Endothelial cell of umbilical vein (primary cell): ENCODE measurements at regions not wholly inside any gene's neighbourhood (a gene's known extent, or its start where the extent isn't known, plus 50 kb on each side); places are given as distances from the start of the nearest gene placed in this dataset.
"Not testable (repeated sequence)": the region's sequence is repeated elsewhere in the genome, so short reads cannot be mapped to it uniquely, and the experiment has no call there.

Experiments
- BruUV-seq: library from RNA; stranded (reverse); fragments of 400-500 nt; replicated peaks from 2 replicates; lab custom pipeline; 2021; lab: Mats Ljungman, UMichigan
- CTCF ChIA-PET: fragments of 300-600, 350-600 bp; sonication (Branson Sonifier 250); formaldehyde crosslinking; loops from one replicate; lab custom pipeline; 2021; ENCODE audit warnings: antibody characterized with exemption, inconsistent platforms; lab: Charles Lee
- POLR2A ChIA-PET: fragments of 300-600, 350-600 bp; sonication (Branson Sonifier 250); formaldehyde crosslinking; loops from one replicate; lab custom pipeline; 2021; ENCODE audit warnings: antibody characterized with exemption, inconsistent platforms; lab: Charles Lee
- DNase-seq: peaks from one replicate; pipeline ENCODE4 v3.0.0-alpha.2; 2011; ENCODE audit warnings: low read depth, low spot score
- FAIRE-seq: peaks from 2 replicates; lab custom pipeline; 2011; peaks lifted over from hg19 to GRCh38; lab: Jason Lieb, UNC
- H2AFZ ChIP-seq: 2 replicates; pipeline ENCODE4 v1.6.0; 2012; ENCODE audit warnings: low read depth, low read length, control low read depth, inconsistent platforms
- H3K27ac ChIP-seq: 2 replicates; pipeline ENCODE4 v1.5.1; 2011; ENCODE audit warnings: low read depth, mild to moderate bottlenecking, control low read depth, low read length, moderate library complexity; ENCODE audit not compliant: insufficient read depth
- H3K27me3 ChIP-seq, 2 experiments: 2 replicates each; pipeline versions ENCODE4 v1.6.0 to v1.6.1; 2011; ENCODE audit warnings: low read length in 2 of 2, mixed read lengths in 1 of 2; ENCODE audit not compliant: control insufficient read depth in 2 of 2, insufficient read depth in 2 of 2
- H3K36me3 ChIP-seq, 2 experiments: 2 replicates in 1 of 2; 3 replicates in 1 of 2; pipeline ENCODE4 v1.5.1; 2011; ENCODE audit warnings: low read length in 2 of 2, mild to moderate bottlenecking in 1 of 2, moderate library complexity in 1 of 2; ENCODE audit not compliant: control insufficient read depth in 2 of 2, insufficient read depth in 2 of 2; ENCODE audit errors: extremely low read depth in 1 of 2
- H3K4me1 ChIP-seq: 3 replicates; pipeline ENCODE4 v1.5.1; 2011; ENCODE audit warnings: mild to moderate bottlenecking, low read length; ENCODE audit not compliant: control insufficient read depth, insufficient read depth; ENCODE audit errors: extremely low read depth
- H3K4me2 ChIP-seq: 2 replicates; pipeline ENCODE4 v1.6.1; 2011; ENCODE audit warnings: low read length, control low read depth, mixed read lengths; ENCODE audit not compliant: insufficient read depth
- H3K4me3 ChIP-seq, 3 experiments: fragments of 200-600 bp in 1 of 3; sonication (generic), shearing (Covaris generic) in 1 of 3; replicated peaks in 1 of 3; 2 replicates each; pipeline ENCODE4 v1.5.1; 2011 to 2016; ENCODE audit warnings: control low read depth in 3 of 3, low read length in 3 of 3, mild to moderate bottlenecking in 2 of 3, inconsistent platforms in 1 of 3, low read depth in 1 of 3, moderate library complexity in 1 of 3; ENCODE audit not compliant: insufficient read depth in 1 of 3
- H3K79me2 ChIP-seq: 2 replicates; pipeline ENCODE4 v1.6.0; 2012; ENCODE audit warnings: low read length, inconsistent platforms; ENCODE audit not compliant: control insufficient read depth, insufficient read depth
- H3K9ac ChIP-seq: replicated peaks from 2 replicates; pipeline ENCODE3; 2011; ENCODE audit warnings: low read length, control low read depth; ENCODE audit not compliant: insufficient read depth; ENCODE audit errors: extremely low read depth
- H3K9me1 ChIP-seq: replicated peaks from 3 replicates; pipeline ENCODE4 v1.6.0; 2011; ENCODE audit warnings: mild to moderate bottlenecking, low read length; ENCODE audit not compliant: control insufficient read depth, insufficient read depth; ENCODE audit errors: extremely low read depth
- H3K9me3 ChIP-seq: replicated peaks from 2 replicates; pipeline ENCODE4 v1.5.1; 2012; ENCODE audit warnings: low read length, inconsistent platforms; ENCODE audit not compliant: control insufficient read depth, insufficient read depth
- H4K20me1 ChIP-seq: replicated peaks from 2 replicates; pipeline ENCODE3; 2011; ENCODE audit warnings: mild to moderate bottlenecking, low read length; ENCODE audit not compliant: control insufficient read depth, insufficient read depth; ENCODE audit errors: extremely low read depth
- EZH2 ChIP-seq: IDR thresholded peaks from 2 replicates; pipeline ENCODE4 v1.6.1; 2012; ENCODE audit warnings: borderline replicate concordance, low read depth, mild to moderate bottlenecking, moderate library complexity, low read length, inconsistent platforms; ENCODE audit not compliant: severe bottlenecking
- JUN ChIP-seq: IDR thresholded peaks from 2 replicates; pipeline ENCODE4 v1.6.1; 2011; ENCODE audit warnings: borderline replicate concordance, low read depth; ENCODE audit not compliant: insufficient read length, insufficient read depth
- MYC ChIP-seq: IDR thresholded peaks from one replicate; pipeline ENCODE4 v1.6.1; 2011; ENCODE audit warnings: mild to moderate bottlenecking, low read depth, low read length
- POLR2A ChIP-seq: IDR thresholded peaks from 2 replicates; pipeline ENCODE4 v1.6.1; 2012; ENCODE audit warnings: low read depth, mild to moderate bottlenecking, control low read depth, low read length
- dilution Hi-C: fragments of 300-500 bp; cut with MboI; formaldehyde crosslinking; loops from one replicate; pipeline ENCODE4 v1.15.0; 2019; ENCODE audit warnings: low sequenced_read_pairs; ENCODE audit not compliant: extremely low pct_ligation_motif_present
- intact Hi-C: fragments of 100-400 bp; cut with micrococcal nuclease; formaldehyde crosslinking; loops from one replicate; pipeline ENCODE4 v1.10.0; 2022
- TF ChIP-seq, protein P1 (sequence below): IDR thresholded peaks from 2 replicates; pipeline ENCODE4 v1.6.1; 2011; ENCODE audit not compliant: insufficient read depth, insufficient read length
- TF ChIP-seq, protein P2 (sequence below), 2 donors: IDR thresholded peaks; 1 replicate in 1 of 2; 2 replicates in 1 of 2; pipeline ENCODE4 v1.5.1; 2011; ENCODE audit warnings: low read length in 2 of 2, mild to moderate bottlenecking in 2 of 2, moderate library complexity in 2 of 2, control low read depth in 1 of 2, inconsistent platforms in 1 of 2, low read depth in 1 of 2; ENCODE audit not compliant: insufficient read depth in 1 of 2; ENCODE audit errors: extremely low read depth in 1 of 2

DNA sequence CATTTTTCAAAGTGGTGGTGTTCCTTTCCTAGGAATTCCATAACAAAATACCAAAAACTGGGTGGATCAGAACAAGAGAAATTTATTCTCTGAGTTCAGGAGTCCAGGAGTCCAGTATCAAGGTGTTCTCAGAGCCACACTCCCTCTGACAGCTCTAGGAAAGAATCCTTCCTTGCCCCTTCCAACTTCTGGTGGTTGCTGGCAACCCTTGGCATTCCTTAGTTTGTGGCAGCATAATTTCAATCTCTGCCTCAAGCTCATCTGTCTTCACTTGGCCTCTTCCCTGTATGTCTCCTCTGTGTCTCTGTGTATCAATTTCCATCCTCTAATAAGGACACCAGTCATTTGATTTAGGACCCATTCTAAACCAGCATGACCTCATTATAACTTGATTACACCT, 243.7 kb downstream of the MPDZ start:
- no peak for DNase-seq
- H3K27ac ChIP-seq = no peak overlapping the region
- H3K79me2 ChIP-seq = no peaks in the 10 kb centered on the region
- intact Hi-C loops = loop anchor here (2.0 to 10.0 kb wide), 9 partner anchors 177 to 1619 kb away; no protein-coding TSS in a partner anchor
- ChIA-PET POLR2A (no interaction called here), CTCF (interaction anchor here (1.9 kb wide), 1 partner anchor 54 kb away, joined by 34 read pairs; no protein-coding TSS in a partner anchor)
- H3K4me2 ChIP-seq = no peak overlapping the region
- no peak for FAIRE-seq
- no peaks in the 10 kb centered on the region for H3K9me3 ChIP-seq
- BruUV-seq = no TSS peak
- H3K4me3 ChIP-seq = no peak overlapping the region
- H2AFZ ChIP-seq = no peak overlapping the region
- TF ChIP-seq JUN = no peak
- TF ChIP-seq, protein P1, sequence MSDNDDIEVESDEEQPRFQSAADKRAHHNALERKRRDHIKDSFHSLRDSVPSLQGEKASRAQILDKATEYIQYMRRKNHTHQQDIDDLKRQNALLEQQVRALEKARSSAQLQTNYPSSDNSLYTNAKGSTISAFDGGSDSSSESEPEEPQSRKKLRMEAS = no peak
- no peak for TF ChIP-seq POLR2A
- TF ChIP-seq, protein P2, sequence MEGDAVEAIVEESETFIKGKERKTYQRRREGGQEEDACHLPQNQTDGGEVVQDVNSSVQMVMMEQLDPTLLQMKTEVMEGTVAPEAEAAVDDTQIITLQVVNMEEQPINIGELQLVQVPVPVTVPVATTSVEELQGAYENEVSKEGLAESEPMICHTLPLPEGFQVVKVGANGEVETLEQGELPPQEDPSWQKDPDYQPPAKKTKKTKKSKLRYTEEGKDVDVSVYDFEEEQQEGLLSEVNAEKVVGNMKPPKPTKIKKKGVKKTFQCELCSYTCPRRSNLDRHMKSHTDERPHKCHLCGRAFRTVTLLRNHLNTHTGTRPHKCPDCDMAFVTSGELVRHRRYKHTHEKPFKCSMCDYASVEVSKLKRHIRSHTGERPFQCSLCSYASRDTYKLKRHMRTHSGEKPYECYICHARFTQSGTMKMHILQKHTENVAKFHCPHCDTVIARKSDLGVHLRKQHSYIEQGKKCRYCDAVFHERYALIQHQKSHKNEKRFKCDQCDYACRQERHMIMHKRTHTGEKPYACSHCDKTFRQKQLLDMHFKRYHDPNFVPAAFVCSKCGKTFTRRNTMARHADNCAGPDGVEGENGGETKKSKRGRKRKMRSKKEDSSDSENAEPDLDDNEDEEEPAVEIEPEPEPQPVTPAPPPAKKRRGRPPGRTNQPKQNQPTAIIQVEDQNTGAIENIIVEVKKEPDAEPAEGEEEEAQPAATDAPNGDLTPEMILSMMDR (IDR thresholded peaks at IDR 0.05; ENCODE audit: extremely low read depth in 1 of 2, insufficient read depth in 1 of 2, low read depth in 1 of 2, low read length in 2 of 2) = no peak
- no peak for TF ChIP-seq EZH2
- no peak for TF ChIP-seq MYC
- H3K36me3 ChIP-seq = no peaks in the 10 kb centered on the region
- H3K9ac ChIP-seq = no peak overlapping the region
- H4K20me1 ChIP-seq = no peaks in the 10 kb centered on the region
- no peaks in the 10 kb centered on the region for H3K27me3 ChIP-seq
- dilution Hi-C loops = no loop called here
- no peaks in the 10 kb centered on the region for H3K4me1 ChIP-seq
- no peaks in the 10 kb centered on the region for H3K9me1 ChIP-seq

DNA sequence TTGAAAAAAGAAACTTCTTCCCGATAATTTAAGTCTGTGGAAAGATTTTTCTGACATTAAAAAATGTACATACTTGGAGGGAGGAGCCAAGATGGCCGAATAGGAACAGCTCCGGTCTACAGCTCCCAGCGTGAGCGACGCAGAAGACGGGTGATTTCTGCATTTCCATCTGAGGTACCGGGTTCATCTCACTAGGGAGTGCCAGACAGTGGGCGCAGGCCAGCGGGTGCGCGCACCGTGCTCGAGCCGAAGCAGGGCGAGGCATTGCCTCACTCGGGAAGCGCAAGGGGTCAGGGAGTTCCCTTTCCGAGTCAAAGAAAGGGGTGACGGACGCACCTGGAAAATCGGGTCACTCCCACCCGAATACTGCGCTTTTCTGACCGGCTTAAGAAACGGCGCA, 241.7 kb downstream of the MPDZ start:
- POLR2A ChIA-PET, H3K4me2 ChIP-seq, H3K27ac ChIP-seq, BruUV-seq, H3K4me3 ChIP-seq, DNase-seq, H3K79me2 ChIP-seq, H2AFZ ChIP-seq, dilution Hi-C loops, H4K20me1 ChIP-seq, H3K27me3 ChIP-seq, FAIRE-seq, H3K36me3 ChIP-seq, H3K4me1 ChIP-seq, H3K9ac ChIP-seq, H3K9me1 ChIP-seq, H3K9me3 ChIP-seq: not testable (repeated sequence)
- CTCF ChIA-PET = interaction anchor here (1.2 kb wide), 1 partner anchor 53 kb away, joined by 3 read pairs; no protein-coding TSS in a partner anchor
- intact Hi-C loops = loop anchor here (10.0 kb wide), 4 partner anchors 667 to 1617 kb away; no protein-coding TSS in a partner anchor
